Esophagus mucosa (tissue), 1 donor: ENCODE measurements at regions not wholly inside any gene's neighbourhood (a gene's known extent, or its start where the extent isn't known, plus 50 kb on each side); places are given as distances from the start of the nearest gene placed in this dataset.
"Not testable (repeated sequence)": the region's sequence is repeated elsewhere in the genome, so short reads cannot be mapped to it uniquely, and the experiment has no call there.

Experiments used
- ATAC-seq: fragments of 200-7000 bp; cut with Tn5 transposase; one replicate; pipeline ENCODE4 v1.9.1; 2020
- donor health status: DM: yes; HTN: yes; CAD: no.

DNA sequence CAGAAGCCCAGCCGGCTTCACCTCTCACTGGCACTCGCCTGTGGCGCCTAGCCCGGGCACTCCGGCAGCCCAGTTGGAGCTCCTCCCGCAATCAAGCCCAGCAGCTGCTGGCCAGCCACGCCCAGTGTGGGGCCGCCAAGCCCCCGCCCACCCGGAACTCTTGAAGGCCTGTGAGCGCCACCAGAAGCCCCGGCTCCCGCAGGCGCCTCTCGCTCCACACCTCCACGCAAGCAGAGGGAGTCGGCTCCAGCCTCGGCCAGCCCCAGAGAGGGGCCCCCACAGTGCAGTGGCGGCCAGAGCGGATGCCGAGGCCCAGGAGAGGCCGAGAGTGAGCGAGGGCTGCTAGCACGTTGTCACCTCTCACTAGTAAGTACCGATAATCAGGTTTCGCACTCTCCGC is 240.7 kb downstream of the TFEC start:
- no peak for ATAC-seq

- not testable (repeated sequence) for ATAC-seq
Measured at GRCh38 chr7:115789473-115789872, 241.1 kb downstream of the TFEC start.

DNA sequence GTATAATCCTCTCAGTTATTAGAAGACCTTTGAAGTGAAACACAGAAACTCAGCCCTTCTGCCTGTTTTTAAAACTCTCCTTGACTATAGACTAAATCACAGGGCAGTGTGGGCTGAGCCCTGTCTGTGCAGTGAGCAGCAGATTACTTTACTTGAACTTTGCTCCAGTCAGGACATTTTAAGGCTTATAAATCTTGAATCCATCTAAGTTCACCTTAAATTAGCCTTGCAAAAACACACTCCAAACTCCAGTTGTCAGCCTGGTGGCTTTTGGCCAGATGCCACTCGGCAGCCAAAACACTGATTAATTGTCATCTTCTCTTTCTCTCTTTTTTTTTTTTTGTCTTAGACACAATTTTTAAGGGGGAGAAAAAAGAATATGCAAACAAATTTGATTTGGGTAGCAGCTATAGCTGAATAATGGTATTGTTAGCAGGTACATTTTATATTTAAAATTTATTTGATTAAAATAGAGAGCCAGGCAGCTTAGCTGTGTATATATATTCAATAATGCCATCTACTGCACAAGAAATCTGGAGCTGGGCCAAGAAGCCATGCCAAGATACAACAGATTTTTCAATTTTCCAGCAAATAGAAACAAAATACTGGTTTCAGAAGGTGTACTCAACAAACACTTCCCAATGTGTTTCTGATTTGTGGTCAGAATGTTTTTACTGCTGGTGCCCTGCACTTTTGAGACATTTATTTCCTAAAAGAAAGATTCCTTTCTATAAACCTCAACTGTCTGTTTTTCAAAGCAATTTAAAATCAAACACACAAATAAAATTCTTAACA is 247.7 kb downstream of the TFEC start:
- no peak for ATAC-seq

- peak; percentile 59 for ATAC-seq
Measured at GRCh38 chr7:115779561-115779960, 251.0 kb downstream of the TFEC start.

DNA sequence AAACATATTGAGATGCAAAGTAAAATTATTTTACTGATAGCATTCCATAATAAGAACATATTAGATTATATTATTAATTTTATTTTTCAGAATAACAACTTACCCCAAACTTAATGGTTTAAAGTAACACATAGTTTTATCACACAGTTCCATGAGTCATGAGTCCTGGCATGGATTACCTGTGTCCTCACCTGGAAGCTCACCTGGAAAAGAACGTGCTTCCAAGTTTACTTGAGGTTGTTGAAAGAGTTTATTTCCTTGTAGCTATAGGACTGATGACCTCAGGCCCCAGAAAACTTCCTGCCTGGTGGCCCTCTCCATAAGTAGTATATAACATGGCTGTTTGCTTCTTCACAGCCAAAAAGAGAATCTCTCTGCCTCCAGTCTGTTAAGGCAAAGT is 254.6 kb downstream of the TFEC start:
- ATAC-seq = no peak

DNA sequence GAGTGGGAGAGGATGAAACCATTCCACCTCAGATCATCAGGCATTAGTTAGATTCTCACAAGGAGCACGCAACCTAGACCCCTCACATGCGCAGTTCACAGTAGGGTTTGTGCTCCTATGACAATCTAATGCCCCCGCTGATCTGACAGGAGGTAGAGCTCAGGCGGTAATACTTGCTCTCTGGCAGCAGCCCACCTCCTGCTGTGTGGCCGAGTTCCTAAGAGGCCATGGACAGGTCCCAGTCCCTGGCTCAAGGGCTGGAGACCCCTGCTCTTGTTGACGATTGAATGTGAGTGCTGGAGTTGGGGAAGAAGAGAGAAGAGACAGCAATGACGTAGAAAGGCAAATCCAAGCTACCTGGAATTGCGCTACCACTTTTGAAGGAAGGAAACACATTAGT is 267.2 kb downstream of the TFEC start:
- ATAC-seq = no peak

DNA sequence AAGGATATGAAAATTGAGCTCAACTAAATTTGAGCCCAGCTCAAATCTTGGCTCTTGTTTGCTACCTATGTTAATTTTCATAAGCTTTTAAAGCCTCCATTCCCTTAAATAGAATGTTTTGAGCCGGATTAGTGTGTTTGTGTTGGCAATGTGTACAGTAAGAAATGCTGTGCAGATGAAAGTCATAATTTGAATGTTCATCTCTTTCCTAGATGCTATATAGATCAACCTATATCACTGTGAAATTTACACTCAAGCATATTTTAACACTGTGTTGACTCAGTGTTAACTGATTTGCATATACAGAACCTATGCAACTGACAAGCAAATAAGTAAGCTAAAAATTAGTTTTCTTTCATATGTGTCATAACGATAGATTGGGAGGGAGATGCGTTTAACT is 272.5 kb downstream of the TFEC start:
- ATAC-seq = no peak

GRCh38 chr7:115754226-115754625 is 276.3 kb downstream of the TFEC start:
- no peak for ATAC-seq

DNA sequence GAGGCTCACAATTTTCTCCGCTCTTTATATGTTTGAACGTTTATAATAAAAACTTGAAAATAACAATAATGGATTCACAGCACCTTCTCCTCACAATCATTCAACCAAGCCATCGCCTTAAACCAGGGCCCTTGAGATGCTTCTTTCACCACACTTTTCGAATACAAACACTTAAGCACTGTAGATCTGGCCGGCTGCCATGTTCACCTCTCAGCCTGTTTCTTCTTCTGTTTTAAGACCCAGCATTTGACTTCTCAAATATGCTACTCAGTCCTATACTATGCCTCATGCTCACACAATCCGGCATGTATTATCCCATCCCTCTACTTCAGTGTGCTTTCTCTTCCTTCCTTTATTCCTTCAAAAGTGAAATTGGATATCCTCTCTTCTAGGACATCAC is 280.6 kb downstream of the TFEC start:
- no peak for ATAC-seq

DNA sequence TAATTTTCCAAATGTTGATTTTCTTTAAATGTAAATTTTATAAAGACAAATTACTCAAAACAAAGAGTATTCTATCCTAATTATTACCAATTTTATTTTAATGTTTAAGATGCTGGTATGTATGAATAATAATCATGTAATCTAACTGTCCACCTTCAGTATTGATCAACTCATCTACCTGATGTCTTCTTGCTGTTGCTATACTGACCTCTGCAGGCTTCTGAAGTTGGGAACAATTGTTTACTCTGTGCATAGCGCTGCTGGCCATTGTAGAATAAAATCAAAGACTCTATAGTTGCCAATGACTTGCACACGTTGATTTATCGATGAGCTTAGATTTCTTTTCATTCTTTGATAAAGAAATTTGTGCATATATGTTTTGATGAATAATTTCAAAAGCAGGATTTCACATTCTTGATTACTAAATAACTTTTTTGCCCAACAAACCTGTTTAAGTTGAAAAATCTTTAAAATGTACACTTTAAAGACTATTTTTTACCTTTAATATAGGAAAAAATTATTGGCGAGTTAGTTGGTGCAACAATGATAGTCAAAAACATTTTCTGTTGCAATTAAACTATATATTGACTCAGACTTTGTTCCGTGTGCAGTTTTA is 282.3 kb downstream of the TFEC start:
- no peak for ATAC-seq

- ATAC-seq = no peak
Measured at GRCh38 chr7:115747174-115747573, 283.4 kb downstream of the TFEC start.

DNA sequence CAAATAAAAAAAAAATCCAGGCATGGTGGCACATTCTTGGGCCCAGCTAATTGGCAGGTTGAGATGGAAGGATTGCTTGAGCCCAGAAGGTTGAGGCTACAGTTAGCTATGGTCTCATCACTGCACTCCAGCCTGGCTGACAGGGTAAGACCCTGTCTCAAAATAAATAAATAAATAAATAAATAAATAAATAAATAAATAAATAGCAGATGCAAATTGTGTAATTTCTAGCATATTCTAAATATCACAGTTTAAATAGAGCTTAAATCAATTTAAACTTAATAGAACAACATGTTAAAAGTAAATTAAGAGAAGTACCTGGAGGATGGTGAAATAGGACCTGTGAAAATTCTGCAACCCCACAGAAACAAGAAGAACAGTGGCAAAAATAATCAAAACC is 290.5 kb downstream of the TFEC start:
- no peak for ATAC-seq

GRCh38 chr7:115734641-115735040 is 295.9 kb downstream of the TFEC start:
- ATAC-seq = no peak

DNA sequence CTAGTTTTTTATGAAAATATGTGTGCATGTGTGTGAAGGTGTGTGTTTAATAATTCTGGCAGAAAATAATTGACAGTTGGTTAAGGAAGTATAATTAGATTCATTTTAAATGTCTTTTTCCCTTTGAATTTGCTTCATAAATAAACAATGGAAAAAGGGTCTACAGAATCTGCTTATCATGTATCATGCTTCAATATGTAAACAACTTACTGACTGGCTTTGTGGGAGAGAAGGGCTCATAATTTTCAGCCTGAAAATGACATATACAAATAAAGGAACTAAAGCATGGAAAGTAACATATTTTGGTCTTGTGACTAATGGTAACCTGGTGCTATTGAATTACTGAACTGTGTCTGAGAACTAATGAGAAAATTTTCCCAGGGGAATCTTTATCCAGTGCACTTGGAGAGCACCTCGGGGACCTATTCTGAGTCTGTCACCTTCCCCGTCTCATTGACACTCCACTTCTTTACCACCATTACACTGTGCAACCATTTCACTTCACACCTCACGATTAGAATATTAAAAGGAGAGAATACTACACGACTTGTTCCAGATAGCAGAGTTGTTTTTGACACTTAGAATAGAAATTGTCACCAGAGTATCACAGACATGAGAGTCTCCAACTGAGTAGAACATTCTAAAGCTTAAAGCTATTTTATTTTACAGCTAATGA is 298.6 kb downstream of the TFEC start:
- ATAC-seq = no peak

GRCh38 chr7:115728518-115728917 is 302.0 kb downstream of the TFEC start:
- no peak for ATAC-seq

DNA sequence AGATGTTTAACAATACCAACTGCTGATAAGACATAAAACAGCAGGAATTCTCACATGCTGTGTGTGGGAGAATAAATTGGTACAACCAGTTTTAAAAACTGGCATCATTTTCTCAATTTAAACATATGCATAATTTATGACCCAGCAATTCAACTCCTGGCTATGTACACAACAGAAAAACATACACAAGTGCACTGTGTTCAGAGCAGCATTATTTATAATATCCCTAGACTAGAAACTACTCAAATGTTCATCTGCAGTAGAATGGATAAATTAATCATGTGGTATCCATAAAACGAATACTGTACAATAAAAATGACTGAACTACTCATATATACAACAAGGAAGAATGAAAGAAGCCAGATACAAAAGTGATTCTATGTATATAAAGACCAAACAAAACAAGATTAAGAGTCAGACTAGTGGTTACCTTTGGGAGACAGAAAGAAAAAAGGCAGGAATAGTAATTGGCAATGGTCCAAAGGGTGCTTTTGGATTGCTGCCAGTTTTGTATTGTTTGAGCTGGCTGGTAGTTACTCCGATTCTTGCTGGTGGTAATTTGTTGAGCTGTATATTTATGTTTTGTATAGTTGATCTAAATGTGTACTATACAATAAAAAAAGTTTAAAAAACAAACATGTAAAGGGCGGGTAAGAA is 306.0 kb downstream of the TFEC start:
- no peak for ATAC-seq

- ATAC-seq = no peak
Measured at GRCh38 chr7:115722302-115722977, 308.1 kb downstream of the TFEC start.

- no peak for ATAC-seq
Measured at GRCh38 chr7:115721293-115722217, 309.0 kb downstream of the TFEC start.

DNA sequence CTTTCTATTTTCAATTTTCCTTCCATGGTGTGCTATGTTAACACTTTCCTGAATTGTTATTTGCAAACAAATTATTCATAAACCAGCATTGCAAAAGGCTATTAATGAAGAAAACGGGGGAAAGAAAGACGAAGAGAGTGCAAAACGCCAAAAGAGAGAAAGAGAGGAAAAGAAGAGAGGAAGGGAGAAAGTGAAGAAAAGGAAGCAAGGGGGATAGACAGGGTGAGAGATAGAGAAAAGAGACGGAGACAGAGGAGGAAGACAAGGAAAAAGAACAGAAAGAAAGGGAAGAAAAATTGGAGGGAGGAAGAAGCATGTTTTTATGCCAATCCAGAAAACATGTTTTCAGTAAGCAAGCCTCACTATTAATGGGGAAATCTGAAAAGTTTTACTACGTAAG is 310.6 kb downstream of the TFEC start:
- no peak for ATAC-seq

DNA sequence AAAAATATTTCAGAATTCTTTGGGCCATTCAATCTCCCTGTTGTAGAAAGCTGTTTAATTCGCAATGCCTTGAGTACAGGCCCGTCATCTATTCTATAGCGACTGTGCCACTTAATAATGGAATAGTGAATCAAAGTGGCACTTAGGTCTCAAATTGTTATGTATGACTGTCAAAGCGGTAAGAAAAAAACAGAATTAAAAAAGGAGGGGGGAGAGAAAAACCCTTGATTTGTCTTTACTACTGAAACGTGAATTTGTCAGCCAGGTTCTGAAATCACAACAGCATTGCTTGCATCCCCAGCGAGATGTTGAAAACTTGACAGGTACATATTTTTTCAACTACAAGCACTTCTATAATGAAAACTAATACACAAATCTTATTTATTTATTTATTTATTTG is 320.9 kb downstream of the TFEC start:
- ATAC-seq = no peak

- ATAC-seq = no peak
Measured at GRCh38 chr7:115708013-115708341, 322.6 kb downstream of the TFEC start.
